ENCODE measurements at regions not wholly inside any gene's neighbourhood (a gene's known extent, or its start where the extent isn't known, plus 50 kb on each side); places are given as distances from the start of the nearest gene placed in this dataset.

DNA sequence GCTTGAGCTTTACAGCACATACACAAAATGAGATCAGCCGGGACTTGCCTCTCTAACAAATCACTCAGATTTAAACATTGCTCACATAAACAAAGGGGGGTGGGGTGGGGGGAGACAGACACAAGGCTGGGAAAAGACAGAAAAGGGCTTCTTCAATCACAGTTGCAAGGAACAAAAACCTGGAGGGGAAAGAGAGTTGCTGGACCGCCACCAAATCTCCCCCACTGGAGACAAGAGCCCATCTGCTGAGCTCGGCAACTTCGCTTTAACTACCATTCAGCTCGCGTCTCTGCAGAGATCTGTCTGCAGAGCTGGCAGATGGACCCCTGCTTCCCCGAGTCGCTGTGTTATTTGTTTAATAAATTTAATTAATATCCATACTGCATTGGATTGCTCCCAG is 165.0 kb downstream of the RCN1 start:
- no peaks in the 10 kb centered on the region for H3K4me1 ChIP-seq
- no peaks in the 10 kb centered on the region for H3K9me3 ChIP-seq
- TF ChIP-seq EP300 (IDR thresholded peaks at IDR 0.05) (no peak), POLR2A (IDR thresholded peaks at IDR 0.05) (no peak), POLR2AphosphoS5 (IDR thresholded peaks at IDR 0.05) (no peak)
- TF ChIP-seq, protein P1, sequence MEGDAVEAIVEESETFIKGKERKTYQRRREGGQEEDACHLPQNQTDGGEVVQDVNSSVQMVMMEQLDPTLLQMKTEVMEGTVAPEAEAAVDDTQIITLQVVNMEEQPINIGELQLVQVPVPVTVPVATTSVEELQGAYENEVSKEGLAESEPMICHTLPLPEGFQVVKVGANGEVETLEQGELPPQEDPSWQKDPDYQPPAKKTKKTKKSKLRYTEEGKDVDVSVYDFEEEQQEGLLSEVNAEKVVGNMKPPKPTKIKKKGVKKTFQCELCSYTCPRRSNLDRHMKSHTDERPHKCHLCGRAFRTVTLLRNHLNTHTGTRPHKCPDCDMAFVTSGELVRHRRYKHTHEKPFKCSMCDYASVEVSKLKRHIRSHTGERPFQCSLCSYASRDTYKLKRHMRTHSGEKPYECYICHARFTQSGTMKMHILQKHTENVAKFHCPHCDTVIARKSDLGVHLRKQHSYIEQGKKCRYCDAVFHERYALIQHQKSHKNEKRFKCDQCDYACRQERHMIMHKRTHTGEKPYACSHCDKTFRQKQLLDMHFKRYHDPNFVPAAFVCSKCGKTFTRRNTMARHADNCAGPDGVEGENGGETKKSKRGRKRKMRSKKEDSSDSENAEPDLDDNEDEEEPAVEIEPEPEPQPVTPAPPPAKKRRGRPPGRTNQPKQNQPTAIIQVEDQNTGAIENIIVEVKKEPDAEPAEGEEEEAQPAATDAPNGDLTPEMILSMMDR (IDR thresholded peaks at IDR 0.05), result no peak
- H3K27ac ChIP-seq, result no peak overlapping the region
- no peak for DNase-seq
- H3K36me3 ChIP-seq, result no peaks in the 10 kb centered on the region
- 51 to 71% methylated on average over 8 of the region's 8 CpGs for WGBS, 2 donors
- intact Hi-C loops (cut with DNase I), result no loop called here
- H3K4me3 ChIP-seq, result no peak overlapping the region
- H3K27me3 ChIP-seq, result no peaks in the 10 kb centered on the region

DNA sequence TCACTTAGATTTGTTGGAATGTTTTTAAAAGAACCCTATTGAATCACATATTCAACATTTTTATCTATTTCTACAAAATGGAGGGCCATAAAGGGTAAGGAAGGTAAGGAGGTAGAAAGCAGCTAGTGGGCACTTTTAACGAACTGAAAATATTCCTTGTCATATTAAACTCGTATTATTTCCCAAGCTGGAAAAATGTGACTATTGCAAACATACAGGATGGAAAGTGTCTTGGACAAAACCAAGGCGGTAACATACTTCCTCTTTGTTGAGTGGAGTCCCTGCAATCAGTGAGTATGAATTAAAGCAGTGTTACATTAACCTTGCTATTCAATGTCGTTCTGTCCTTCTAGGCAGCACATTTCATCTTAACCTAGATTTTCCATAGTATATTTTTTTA is 165.6 kb downstream of the RCN1 start:
- H3K27ac ChIP-seq, result no peak overlapping the region
- WGBS, 2 donors, result 71 to 76% methylated on average over 4 of the region's 4 CpGs
- intact Hi-C loops (cut with DNase I), result no loop called here

DNA sequence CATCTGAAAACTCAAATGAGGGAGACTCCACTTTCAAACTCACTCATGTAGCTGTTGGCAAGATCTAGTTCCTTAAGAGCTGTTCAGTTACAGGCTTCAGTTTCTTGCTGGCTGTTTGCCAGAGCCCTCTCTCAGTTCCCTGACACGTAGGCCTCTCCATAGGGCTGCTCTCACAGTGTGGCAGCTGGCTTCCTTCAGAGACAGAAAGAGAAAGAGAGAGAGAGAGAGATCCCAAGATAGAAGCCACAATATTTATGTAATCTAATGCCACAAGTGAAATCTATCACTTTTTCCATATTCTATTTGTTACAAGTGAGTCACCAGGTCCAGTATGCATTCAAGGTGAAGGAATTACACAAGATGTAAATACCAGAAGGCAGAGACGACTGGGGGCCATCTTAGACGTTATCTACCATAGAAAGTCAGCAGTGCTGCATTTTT is 168.8 kb downstream of the RCN1 start:
- Histone ChIP-seq H3K36me3 (no peaks in the 10 kb centered on the region), H3K4me1 (no peaks in the 10 kb centered on the region), H3K27me3 (no peaks in the 10 kb centered on the region), H3K9me3 (no peaks in the 10 kb centered on the region), H3K4me3 (no peak overlapping the region), H3K27ac (no peak overlapping the region)
- 41 to 44% methylated on average over 3 of the region's 3 CpGs for WGBS, 2 donors
- DNase-seq, result no peak
- intact Hi-C loops (cut with DNase I), result no loop called here
- TF ChIP-seq, protein P1 (IDR thresholded peaks at IDR 0.05), result no peak
- no peak for TF ChIP-seq POLR2AphosphoS5 (IDR thresholded peaks at IDR 0.05)
- no peak for TF ChIP-seq POLR2A (IDR thresholded peaks at IDR 0.05)
- no peak for TF ChIP-seq EP300 (IDR thresholded peaks at IDR 0.05)

More for the DNA sequence above, 165.6 kb downstream of the RCN1 start:
- no peak for TF ChIP-seq EP300 (IDR thresholded peaks at IDR 0.05)
- TF ChIP-seq POLR2A (IDR thresholded peaks at IDR 0.05), result no peak
- TF ChIP-seq, protein P1 (IDR thresholded peaks at IDR 0.05), result no peak
- no peak for TF ChIP-seq POLR2AphosphoS5 (IDR thresholded peaks at IDR 0.05)
- Histone ChIP-seq H3K4me1 (no peaks in the 10 kb centered on the region), H3K9me3 (no peaks in the 10 kb centered on the region), H3K36me3 (no peaks in the 10 kb centered on the region), H3K4me3 (no peak overlapping the region), H3K27me3 (no peaks in the 10 kb centered on the region)
- no peak for DNase-seq

DNA sequence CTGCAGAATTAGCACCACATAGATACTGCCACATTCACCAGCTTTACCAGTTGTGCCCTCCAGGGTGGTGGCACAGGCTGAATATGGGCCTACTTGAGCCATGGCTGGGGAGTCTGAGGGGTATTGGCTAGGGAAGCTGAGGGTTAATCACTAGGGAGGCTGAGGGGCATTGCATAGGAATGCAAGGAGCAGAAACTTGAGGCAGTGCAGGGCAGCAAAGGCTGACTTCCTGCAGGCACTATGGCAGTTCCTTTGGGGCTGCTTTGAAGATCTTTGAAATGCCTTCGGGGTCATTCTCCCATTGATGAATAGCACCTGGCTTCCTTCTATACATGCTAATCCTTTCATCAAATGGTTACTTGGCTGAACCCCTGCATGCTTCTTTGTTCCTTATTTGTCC is 171.5 kb downstream of the RCN1 start:
- DNase-seq, result no peak
- H3K4me1 ChIP-seq, result no peaks in the 10 kb centered on the region
- no peak overlapping the region for H3K4me3 ChIP-seq
- WGBS, 2 donors, result 60 to 72% methylated on average over 1 of the region's 1 CpG
- H3K36me3 ChIP-seq, result no peaks in the 10 kb centered on the region
- H3K27me3 ChIP-seq, result no peaks in the 10 kb centered on the region
- no peak overlapping the region for H3K27ac ChIP-seq
- intact Hi-C loops (cut with DNase I), result no loop called here
- no peaks in the 10 kb centered on the region for H3K9me3 ChIP-seq
- TF ChIP-seq POLR2A (IDR thresholded peaks at IDR 0.05) (no peak), EP300 (IDR thresholded peaks at IDR 0.05) (no peak), POLR2AphosphoS5 (IDR thresholded peaks at IDR 0.05) (no peak)
- TF ChIP-seq, protein P1 (IDR thresholded peaks at IDR 0.05), result no peak

DNA sequence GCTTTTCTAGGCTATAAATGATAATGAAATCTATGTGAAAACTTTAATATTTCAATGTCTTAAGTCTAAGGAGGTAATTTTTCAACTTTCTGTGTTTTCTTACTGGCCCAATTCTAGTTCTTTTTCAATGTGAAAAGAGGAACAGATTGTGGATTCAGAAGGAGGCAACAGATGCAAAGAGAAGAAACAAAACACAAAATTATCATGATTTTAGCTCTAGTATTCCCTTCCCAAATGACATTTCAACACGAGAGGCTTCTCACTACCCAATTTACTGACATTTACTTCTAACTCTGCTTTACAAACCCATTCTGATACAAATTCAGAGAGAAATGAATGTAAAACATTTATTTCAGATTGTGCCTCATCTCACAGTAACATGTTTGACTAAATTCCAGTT is 169.4 kb downstream of the WT1 start:
- intact Hi-C loops (cut with DNase I), result no loop called here
- WGBS, 2 donors, result 54 to 74% methylated on average over 1 of the region's 1 CpG
- Histone ChIP-seq H3K27me3 (no peaks in the 10 kb centered on the region), H3K4me1 (no peaks in the 10 kb centered on the region), H3K27ac (no peak overlapping the region), H3K4me3 (no peak overlapping the region), H3K9me3 (no peaks in the 10 kb centered on the region), H3K36me3 (no peaks in the 10 kb centered on the region)
- DNase-seq, result no peak
- TF ChIP-seq EP300 (IDR thresholded peaks at IDR 0.05) (no peak), POLR2AphosphoS5 (IDR thresholded peaks at IDR 0.05) (no peak), POLR2A (IDR thresholded peaks at IDR 0.05) (no peak)
- TF ChIP-seq, protein P1 (IDR thresholded peaks at IDR 0.05), result no peak
